ENCODE measurements at regions not wholly inside any gene's neighbourhood (a gene's known extent, or its start where the extent isn't known, plus 50 kb on each side); places are given as distances from the start of the nearest gene placed in this dataset.

DNA sequence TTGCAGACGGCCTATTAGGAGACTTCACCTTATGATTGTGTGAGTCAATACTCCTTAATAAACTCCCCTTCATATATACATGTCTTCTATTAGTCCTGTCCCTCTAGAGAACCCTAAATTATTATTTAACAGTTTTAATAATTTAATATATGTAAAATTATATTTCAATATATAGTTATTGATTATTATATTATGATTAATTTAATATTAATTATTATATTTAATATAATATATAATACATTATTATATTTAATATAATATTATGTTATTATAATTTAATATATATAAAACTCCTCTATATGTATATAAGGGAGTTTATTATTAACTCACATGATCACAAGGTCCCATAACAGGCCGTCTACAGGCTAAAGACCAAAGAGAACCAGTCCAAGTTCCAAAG lies 533.2 kb downstream of the ARAP2 start:
- TF ChIP-seq, protein P1, sequence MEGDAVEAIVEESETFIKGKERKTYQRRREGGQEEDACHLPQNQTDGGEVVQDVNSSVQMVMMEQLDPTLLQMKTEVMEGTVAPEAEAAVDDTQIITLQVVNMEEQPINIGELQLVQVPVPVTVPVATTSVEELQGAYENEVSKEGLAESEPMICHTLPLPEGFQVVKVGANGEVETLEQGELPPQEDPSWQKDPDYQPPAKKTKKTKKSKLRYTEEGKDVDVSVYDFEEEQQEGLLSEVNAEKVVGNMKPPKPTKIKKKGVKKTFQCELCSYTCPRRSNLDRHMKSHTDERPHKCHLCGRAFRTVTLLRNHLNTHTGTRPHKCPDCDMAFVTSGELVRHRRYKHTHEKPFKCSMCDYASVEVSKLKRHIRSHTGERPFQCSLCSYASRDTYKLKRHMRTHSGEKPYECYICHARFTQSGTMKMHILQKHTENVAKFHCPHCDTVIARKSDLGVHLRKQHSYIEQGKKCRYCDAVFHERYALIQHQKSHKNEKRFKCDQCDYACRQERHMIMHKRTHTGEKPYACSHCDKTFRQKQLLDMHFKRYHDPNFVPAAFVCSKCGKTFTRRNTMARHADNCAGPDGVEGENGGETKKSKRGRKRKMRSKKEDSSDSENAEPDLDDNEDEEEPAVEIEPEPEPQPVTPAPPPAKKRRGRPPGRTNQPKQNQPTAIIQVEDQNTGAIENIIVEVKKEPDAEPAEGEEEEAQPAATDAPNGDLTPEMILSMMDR (IDR thresholded peaks at IDR 0.05), result no peak
- TF ChIP-seq POLR2A (IDR thresholded peaks at IDR 0.05), result no peak
